ENCODE measurements at regions not wholly inside any gene's neighbourhood (a gene's known extent, or its start where the extent isn't known, plus 50 kb on each side); places are given as distances from the start of the nearest gene placed in this dataset.

DNA sequence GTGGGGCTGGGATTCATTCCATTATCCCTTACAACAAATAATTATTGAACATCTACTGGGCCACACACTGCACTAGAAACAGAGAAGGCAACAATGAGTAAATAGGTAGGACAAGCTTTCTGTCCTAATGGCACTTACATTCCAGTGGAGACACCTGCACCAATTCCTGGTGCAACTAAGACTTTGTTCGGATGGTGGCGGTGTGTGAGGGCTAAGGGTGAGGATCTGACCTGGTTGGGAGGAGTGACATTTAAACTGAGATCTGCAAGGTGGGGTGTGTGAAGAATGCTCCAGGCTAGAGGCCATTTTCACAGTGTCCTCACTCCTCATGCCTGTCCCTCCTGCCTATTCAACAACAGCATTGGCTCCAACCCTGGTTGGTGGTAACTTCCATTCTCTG is 510.0 kb downstream of the XYLT1 start:
- TF ChIP-seq, protein P1, sequence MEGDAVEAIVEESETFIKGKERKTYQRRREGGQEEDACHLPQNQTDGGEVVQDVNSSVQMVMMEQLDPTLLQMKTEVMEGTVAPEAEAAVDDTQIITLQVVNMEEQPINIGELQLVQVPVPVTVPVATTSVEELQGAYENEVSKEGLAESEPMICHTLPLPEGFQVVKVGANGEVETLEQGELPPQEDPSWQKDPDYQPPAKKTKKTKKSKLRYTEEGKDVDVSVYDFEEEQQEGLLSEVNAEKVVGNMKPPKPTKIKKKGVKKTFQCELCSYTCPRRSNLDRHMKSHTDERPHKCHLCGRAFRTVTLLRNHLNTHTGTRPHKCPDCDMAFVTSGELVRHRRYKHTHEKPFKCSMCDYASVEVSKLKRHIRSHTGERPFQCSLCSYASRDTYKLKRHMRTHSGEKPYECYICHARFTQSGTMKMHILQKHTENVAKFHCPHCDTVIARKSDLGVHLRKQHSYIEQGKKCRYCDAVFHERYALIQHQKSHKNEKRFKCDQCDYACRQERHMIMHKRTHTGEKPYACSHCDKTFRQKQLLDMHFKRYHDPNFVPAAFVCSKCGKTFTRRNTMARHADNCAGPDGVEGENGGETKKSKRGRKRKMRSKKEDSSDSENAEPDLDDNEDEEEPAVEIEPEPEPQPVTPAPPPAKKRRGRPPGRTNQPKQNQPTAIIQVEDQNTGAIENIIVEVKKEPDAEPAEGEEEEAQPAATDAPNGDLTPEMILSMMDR (IDR thresholded peaks at IDR 0.05): no peak
- no peak for TF ChIP-seq ZFX (IDR thresholded peaks at IDR 0.05; ENCODE audit: borderline replicate concordance)
